GM23338 (cell line): ENCODE measurements at regions not wholly inside any gene's neighbourhood (a gene's known extent, or its start where the extent isn't known, plus 50 kb on each side); places are given as distances from the start of the nearest gene placed in this dataset.

Experiments
- NANOG ChIP-seq: IDR thresholded peaks from 2 replicates; pipeline ENCODE4 v1.6.1; 2016; ENCODE audit warnings: antibody characterized with exemption, borderline replicate concordance
- POLR2AphosphoS5 ChIP-seq: IDR thresholded peaks from 2 replicates; pipeline ENCODE4 v1.6.1; 2016; ENCODE audit warnings: antibody characterized with exemption, low read depth
- ZNF114 ChIP-seq: fragments of 250-450 bp; sonication (Bioruptor Pico); IDR thresholded peaks from 2 replicates; pipeline ENCODE4 v1.5.0; 2020; ENCODE audit warnings: mild to moderate bottlenecking, moderate library complexity
- ZNF331 ChIP-seq: fragments of 250-450 bp; sonication (Bioruptor Pico); IDR thresholded peaks from 2 replicates; pipeline ENCODE4 v1.5.0; 2020; ENCODE audit warnings: low read depth, mild to moderate bottlenecking, moderate library complexity
- TF ChIP-seq, protein P1 (sequence below): fragments of 250-450 bp; sonication (Bioruptor Pico); IDR thresholded peaks from 2 replicates; pipeline ENCODE4 v1.5.0; 2020; ENCODE audit warnings: mild to moderate bottlenecking, moderate library complexity
- TF ChIP-seq, protein P2 (sequence below): IDR thresholded peaks from one replicate; pipeline ENCODE4 v1.6.1; 2018; ENCODE audit warnings: antibody characterized with exemption; ENCODE audit not compliant: unreplicated experiment

DNA sequence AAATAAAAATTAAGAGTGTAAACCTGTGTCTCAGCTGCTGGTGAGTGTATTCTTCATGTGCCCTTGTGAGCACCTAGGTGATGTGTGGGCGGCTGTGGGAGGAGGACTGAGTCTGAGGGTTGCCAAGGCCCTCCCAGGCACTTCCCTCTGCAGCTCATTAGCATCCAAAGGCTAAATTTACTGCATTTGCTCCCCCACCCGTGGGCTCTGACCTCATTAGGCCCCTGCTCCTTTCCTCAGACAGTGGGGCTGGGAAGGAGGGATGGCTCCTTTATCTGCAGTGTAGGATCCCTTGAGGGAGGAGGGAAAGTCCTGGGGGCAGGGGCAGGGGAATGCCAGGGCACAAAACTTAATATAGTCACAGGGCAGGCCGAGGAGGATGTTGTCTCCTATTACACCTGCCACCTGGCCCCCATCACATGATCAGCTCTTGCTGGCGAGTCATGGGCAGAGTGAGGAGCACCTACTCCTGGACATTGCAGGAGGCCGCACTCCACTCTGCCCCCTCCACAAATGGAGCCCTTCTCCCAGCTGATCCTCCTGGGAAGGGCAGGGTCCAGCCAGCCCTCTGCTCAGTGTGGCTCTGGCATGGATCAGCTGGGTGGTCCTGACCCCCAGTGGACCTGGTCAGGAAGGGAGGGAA lies 133.2 kb downstream of the MRPL14 start (continued):
- TF ChIP-seq, protein P1, sequence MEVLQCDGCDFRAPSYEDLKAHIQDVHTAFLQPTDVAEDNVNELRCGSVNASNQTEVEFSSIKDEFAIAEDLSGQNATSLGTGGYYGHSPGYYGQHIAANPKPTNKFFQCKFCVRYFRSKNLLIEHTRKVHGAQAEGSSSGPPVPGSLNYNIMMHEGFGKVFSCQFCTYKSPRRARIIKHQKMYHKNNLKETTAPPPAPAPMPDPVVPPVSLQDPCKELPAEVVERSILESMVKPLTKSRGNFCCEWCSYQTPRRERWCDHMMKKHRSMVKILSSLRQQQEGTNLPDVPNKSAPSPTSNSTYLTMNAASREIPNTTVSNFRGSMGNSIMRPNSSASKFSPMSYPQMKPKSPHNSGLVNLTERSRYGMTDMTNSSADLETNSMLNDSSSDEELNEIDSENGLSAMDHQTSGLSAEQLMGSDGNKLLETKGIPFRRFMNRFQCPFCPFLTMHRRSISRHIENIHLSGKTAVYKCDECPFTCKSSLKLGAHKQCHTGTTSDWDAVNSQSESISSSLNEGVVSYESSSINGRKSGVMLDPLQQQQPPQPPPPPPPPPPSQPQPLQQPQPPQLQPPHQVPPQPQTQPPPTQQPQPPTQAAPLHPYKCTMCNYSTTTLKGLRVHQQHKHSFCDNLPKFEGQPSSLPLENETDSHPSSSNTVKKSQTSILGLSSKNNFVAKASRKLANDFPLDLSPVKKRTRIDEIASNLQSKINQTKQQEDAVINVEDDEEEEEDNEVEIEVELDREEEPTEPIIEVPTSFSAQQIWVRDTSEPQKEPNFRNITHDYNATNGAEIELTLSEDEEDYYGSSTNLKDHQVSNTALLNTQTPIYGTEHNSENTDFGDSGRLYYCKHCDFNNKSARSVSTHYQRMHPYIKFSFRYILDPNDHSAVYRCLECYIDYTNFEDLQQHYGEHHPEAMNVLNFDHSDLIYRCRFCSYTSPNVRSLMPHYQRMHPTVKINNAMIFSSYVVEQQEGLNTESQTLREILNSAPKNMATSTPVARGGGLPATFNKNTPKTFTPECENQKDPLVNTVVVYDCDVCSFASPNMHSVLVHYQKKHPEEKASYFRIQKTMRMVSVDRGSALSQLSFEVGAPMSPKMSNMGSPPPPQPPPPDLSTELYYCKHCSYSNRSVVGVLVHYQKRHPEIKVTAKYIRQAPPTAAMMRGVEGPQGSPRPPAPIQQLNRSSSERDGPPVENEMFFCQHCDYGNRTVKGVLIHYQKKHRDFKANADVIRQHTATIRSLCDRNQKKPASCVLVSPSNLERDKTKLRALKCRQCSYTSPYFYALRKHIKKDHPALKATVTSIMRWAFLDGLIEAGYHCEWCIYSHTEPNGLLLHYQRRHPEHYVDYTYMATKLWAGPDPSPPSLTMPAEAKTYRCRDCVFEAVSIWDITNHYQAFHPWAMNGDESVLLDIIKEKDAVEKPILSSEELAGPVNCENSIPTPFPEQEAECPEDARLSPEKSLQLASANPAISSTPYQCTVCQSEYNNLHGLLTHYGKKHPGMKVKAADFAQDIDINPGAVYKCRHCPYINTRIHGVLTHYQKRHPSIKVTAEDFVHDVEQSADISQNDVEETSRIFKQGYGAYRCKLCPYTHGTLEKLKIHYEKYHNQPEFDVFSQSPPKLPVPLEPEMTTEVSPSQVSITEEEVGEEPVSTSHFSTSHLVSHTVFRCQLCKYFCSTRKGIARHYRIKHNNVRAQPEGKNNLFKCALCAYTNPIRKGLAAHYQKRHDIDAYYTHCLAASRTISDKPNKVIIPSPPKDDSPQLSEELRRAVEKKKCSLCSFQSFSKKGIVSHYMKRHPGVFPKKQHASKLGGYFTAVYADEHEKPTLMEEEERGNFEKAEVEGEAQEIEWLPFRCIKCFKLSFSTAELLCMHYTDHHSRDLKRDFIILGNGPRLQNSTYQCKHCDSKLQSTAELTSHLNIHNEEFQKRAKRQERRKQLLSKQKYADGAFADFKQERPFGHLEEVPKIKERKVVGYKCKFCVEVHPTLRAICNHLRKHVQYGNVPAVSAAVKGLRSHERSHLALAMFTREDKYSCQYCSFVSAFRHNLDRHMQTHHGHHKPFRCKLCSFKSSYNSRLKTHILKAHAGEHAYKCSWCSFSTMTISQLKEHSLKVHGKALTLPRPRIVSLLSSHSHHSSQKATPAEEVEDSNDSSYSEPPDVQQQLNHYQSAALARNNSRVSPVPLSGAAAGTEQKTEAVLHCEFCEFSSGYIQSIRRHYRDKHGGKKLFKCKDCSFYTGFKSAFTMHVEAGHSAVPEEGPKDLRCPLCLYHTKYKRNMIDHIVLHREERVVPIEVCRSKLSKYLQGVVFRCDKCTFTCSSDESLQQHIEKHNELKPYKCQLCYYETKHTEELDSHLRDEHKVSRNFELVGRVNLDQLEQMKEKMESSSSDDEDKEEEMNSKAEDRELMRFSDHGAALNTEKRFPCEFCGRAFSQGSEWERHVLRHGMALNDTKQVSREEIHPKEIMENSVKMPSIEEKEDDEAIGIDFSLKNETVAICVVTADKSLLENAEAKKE (CRISPR knock-in tag), result no peak
- TF ChIP-seq ZNF114 (no peak), ZNF331 (no peak), NANOG (no peak), POLR2AphosphoS5 (no peak)
- TF ChIP-seq, protein P2, sequence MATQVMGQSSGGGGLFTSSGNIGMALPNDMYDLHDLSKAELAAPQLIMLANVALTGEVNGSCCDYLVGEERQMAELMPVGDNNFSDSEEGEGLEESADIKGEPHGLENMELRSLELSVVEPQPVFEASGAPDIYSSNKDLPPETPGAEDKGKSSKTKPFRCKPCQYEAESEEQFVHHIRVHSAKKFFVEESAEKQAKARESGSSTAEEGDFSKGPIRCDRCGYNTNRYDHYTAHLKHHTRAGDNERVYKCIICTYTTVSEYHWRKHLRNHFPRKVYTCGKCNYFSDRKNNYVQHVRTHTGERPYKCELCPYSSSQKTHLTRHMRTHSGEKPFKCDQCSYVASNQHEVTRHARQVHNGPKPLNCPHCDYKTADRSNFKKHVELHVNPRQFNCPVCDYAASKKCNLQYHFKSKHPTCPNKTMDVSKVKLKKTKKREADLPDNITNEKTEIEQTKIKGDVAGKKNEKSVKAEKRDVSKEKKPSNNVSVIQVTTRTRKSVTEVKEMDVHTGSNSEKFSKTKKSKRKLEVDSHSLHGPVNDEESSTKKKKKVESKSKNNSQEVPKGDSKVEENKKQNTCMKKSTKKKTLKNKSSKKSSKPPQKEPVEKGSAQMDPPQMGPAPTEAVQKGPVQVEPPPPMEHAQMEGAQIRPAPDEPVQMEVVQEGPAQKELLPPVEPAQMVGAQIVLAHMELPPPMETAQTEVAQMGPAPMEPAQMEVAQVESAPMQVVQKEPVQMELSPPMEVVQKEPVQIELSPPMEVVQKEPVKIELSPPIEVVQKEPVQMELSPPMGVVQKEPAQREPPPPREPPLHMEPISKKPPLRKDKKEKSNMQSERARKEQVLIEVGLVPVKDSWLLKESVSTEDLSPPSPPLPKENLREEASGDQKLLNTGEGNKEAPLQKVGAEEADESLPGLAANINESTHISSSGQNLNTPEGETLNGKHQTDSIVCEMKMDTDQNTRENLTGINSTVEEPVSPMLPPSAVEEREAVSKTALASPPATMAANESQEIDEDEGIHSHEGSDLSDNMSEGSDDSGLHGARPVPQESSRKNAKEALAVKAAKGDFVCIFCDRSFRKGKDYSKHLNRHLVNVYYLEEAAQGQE, result no peak
